ENCODE measurements at regions not wholly inside any gene's neighbourhood (a gene's known extent, or its start where the extent isn't known, plus 50 kb on each side); places are given as distances from the start of the nearest gene placed in this dataset.

DNA sequence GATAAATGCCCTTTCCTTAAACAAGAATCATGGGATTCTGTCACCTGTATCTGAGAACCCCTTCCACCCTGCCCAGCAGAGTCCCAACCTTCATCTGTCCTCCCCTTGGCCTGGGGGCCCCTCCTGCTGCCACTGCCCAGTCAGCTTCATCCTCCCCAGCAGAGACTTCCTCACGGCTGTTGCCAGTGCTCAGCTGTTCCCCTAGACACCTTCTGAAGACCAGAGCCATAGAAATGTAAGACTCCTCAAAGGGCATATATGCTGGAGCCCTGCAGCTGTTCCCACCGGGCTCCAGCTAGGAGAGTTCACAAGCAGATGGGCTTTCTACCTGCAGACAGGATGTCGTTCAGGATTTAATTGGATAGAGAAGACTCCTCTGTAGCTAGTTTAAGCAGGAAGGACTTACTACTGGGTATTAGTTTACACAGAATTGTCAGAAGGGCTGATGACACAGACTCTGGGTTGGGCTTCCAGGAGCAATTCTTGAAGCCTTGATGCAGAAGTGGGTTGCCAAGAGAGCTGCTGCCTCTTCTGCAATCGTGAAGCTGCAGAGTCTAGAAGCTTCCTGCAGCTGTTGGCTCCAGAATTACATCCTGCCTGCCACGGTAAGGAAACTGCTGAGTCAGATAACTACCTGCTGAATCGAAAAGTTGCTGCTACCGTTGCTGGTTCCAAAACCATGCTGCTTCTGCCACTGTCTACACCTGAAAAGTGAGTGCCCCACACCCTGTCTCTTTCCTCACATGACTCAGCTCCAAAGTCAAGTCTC lies 57.1 kb upstream of the MLN start:
- TF ChIP-seq, protein P1, sequence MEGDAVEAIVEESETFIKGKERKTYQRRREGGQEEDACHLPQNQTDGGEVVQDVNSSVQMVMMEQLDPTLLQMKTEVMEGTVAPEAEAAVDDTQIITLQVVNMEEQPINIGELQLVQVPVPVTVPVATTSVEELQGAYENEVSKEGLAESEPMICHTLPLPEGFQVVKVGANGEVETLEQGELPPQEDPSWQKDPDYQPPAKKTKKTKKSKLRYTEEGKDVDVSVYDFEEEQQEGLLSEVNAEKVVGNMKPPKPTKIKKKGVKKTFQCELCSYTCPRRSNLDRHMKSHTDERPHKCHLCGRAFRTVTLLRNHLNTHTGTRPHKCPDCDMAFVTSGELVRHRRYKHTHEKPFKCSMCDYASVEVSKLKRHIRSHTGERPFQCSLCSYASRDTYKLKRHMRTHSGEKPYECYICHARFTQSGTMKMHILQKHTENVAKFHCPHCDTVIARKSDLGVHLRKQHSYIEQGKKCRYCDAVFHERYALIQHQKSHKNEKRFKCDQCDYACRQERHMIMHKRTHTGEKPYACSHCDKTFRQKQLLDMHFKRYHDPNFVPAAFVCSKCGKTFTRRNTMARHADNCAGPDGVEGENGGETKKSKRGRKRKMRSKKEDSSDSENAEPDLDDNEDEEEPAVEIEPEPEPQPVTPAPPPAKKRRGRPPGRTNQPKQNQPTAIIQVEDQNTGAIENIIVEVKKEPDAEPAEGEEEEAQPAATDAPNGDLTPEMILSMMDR (IDR thresholded peaks at IDR 0.05) = no peak
- TF ChIP-seq POLR2AphosphoS5 (IDR thresholded peaks at IDR 0.05) = no peak

Data from breast epithelium (tissue), 3 donors.